ENCODE measurements at regions not wholly inside any gene's neighbourhood (a gene's known extent, or its start where the extent isn't known, plus 50 kb on each side); places are given as distances from the start of the nearest gene placed in this dataset.

DNA sequence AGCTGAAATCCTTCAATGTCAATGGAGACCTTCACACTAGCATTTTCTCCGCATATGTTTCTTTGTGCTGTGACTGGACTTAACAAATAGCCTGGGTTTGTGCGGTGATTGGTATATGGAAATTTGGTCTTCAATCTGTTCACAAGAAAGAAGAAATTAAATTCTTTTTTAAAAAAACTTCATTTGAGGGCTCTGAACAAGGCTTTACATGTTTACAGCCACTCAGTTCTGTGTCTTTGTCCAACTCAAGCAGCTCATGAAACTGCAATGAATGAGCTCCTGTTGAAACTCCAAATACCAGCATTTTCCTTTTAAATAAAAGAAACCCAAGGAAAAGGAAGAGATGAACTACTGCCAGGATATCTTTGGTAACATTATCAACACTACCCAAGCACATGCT lies 57.3 kb downstream of the PIK3C2A start:
- Histone ChIP-seq H3K4me3 (replicated peaks; ENCODE audit: low read depth, low read length) (no peak overlapping the region), H3K36me3 (ENCODE audit: control insufficient read depth, insufficient read depth, low read length) (no peaks in the 10 kb centered on the region; the same call in 1 of the 2 replicates), H3K27me3 (replicated peaks; ENCODE audit: control insufficient read depth, insufficient read depth, low read length) (no peaks in the 10 kb centered on the region)
- TF ChIP-seq, protein P1, sequence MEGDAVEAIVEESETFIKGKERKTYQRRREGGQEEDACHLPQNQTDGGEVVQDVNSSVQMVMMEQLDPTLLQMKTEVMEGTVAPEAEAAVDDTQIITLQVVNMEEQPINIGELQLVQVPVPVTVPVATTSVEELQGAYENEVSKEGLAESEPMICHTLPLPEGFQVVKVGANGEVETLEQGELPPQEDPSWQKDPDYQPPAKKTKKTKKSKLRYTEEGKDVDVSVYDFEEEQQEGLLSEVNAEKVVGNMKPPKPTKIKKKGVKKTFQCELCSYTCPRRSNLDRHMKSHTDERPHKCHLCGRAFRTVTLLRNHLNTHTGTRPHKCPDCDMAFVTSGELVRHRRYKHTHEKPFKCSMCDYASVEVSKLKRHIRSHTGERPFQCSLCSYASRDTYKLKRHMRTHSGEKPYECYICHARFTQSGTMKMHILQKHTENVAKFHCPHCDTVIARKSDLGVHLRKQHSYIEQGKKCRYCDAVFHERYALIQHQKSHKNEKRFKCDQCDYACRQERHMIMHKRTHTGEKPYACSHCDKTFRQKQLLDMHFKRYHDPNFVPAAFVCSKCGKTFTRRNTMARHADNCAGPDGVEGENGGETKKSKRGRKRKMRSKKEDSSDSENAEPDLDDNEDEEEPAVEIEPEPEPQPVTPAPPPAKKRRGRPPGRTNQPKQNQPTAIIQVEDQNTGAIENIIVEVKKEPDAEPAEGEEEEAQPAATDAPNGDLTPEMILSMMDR (IDR thresholded peaks at IDR 0.05; ENCODE audit: insufficient read depth, low read length, poor library complexity, severe bottlenecking): no peak
- no peak for DNase-seq (ENCODE audit: extremely low read depth, insufficient read length)

GRCh38 chr11:17148536-17148935 lies 59.2 kb downstream of the PIK3C2A start:
- Histone ChIP-seq H3K36me3 (ENCODE audit: control insufficient read depth, insufficient read depth, low read length) (peaks cover 2% of the 10 kb centered on the region), H3K27me3 (replicated peaks; ENCODE audit: control insufficient read depth, insufficient read depth, low read length) (no peaks in the 10 kb centered on the region), H3K4me3 (replicated peaks; ENCODE audit: low read depth, low read length) (no peak overlapping the region)
- TF ChIP-seq, protein P1 (IDR thresholded peaks at IDR 0.05; ENCODE audit: insufficient read depth, low read length, poor library complexity, severe bottlenecking): no peak
- DNase-seq (ENCODE audit: extremely low read depth, insufficient read length): no peak

GRCh38 chr11:17145972-17146371 lies 61.8 kb downstream of the PIK3C2A start:
- H3K4me3 ChIP-seq (replicated peaks; ENCODE audit: low read depth, low read length): no peak overlapping the region
- H3K36me3 ChIP-seq (ENCODE audit: control insufficient read depth, insufficient read depth, low read length): peaks cover 2% of the 10 kb centered on the region
- H3K27me3 ChIP-seq (replicated peaks; ENCODE audit: control insufficient read depth, insufficient read depth, low read length): no peaks in the 10 kb centered on the region
- no peak for DNase-seq (ENCODE audit: extremely low read depth, insufficient read length)
- TF ChIP-seq, protein P1 (IDR thresholded peaks at IDR 0.05; ENCODE audit: insufficient read depth, low read length, poor library complexity, severe bottlenecking): no peak

- DNase-seq (ENCODE audit: extremely low read depth, insufficient read length): no peak
- peaks cover 2% of the 10 kb centered on the region for H3K36me3 ChIP-seq (ENCODE audit: control insufficient read depth, insufficient read depth, low read length)
- TF ChIP-seq, protein P1 (IDR thresholded peaks at IDR 0.05; ENCODE audit: insufficient read depth, low read length, poor library complexity, severe bottlenecking): no peak
- no peaks in the 10 kb centered on the region for H3K27me3 ChIP-seq (replicated peaks; ENCODE audit: control insufficient read depth, insufficient read depth, low read length)
- no peak overlapping the region for H3K4me3 ChIP-seq (replicated peaks; ENCODE audit: low read depth, low read length)
Measured at GRCh38 chr11:17142450-17142849, 65.0 kb upstream of the RPS13 start.

GRCh38 chr11:17141156-17141555 lies 63.7 kb upstream of the RPS13 start:
- DNase-seq (ENCODE audit: extremely low read depth, insufficient read length): no peak
- TF ChIP-seq, protein P1 (IDR thresholded peaks at IDR 0.05; ENCODE audit: insufficient read depth, low read length, poor library complexity, severe bottlenecking): no peak
- Histone ChIP-seq H3K36me3 (ENCODE audit: control insufficient read depth, insufficient read depth, low read length) (peaks cover 2% of the 10 kb centered on the region), H3K4me3 (replicated peaks; ENCODE audit: low read depth, low read length) (no peak overlapping the region), H3K27me3 (replicated peaks; ENCODE audit: control insufficient read depth, insufficient read depth, low read length) (no peaks in the 10 kb centered on the region)

DNA sequence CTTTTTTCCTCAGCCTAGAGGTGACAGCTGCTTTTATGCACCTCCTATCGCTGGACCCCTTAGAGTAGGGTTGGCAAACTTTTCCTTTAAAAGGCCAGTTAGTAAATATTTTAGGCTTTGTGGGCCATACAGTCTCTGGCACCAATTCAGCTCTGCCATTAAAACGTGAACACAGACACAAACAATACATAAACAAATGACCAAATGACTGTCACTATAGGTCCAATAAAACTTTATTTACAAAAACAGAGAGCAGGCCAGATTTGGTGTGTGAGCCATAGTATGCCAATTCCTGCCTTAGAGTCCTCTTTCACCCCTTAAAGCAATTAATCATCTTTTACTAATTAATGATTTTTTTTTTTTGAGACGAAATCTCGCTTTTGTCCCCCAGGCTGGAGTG lies 61.1 kb upstream of the RPS13 start:
- no peak overlapping the region for H3K4me3 ChIP-seq (replicated peaks; ENCODE audit: low read depth, low read length)
- DNase-seq (ENCODE audit: extremely low read depth, insufficient read length): no peak
- H3K36me3 ChIP-seq (ENCODE audit: control insufficient read depth, insufficient read depth, low read length): peaks cover 2% of the 10 kb centered on the region
- TF ChIP-seq, protein P1 (IDR thresholded peaks at IDR 0.05; ENCODE audit: insufficient read depth, low read length, poor library complexity, severe bottlenecking): no peak
- no peaks in the 10 kb centered on the region for H3K27me3 ChIP-seq (replicated peaks; ENCODE audit: control insufficient read depth, insufficient read depth, low read length)

Data from GM06990 (cell line).